ENCODE measurements at regions not wholly inside any gene's neighbourhood (a gene's known extent, or its start where the extent isn't known, plus 50 kb on each side); places are given as distances from the start of the nearest gene placed in this dataset.

GRCh38 chr1:95730986-95731385 is 497.0 kb downstream of the RWDD3 start:
- no peak overlapping the region for H3K4me3 ChIP-seq (ENCODE audit: low read depth in 1 of 3, low read length in 3 of 3)
- no peaks in the 10 kb centered on the region for H3K4me1 ChIP-seq (ENCODE audit: control insufficient read depth in 4 of 4, insufficient read depth in 4 of 4, low read length in 3 of 4)
- WGBS: 72% methylated on average over 3 of the region's 3 CpGs
- H3K9me3 ChIP-seq (ENCODE audit: control insufficient read depth in 4 of 4, low read length in 3 of 4): no peaks in the 10 kb centered on the region
- no peak overlapping the region for H3K27ac ChIP-seq (ENCODE audit: low read depth in 1 of 2, low read length in 2 of 2)
- no peaks in the 10 kb centered on the region for H3K36me3 ChIP-seq (ENCODE audit: control insufficient read depth in 4 of 4, insufficient read depth in 3 of 4, low read depth in 1 of 4, low read length in 3 of 4)
- DNase-seq (ENCODE audit: low spot score): no peak
- H3K27me3 ChIP-seq (ENCODE audit: control insufficient read depth in 4 of 4, insufficient read depth in 4 of 4, low read length in 3 of 4): no peaks in the 10 kb centered on the region
- no peak for TF ChIP-seq TAF1 (conservative IDR thresholded peaks at IDR 0.05)
- no peak for TF ChIP-seq NR2F2 (IDR thresholded peaks at IDR 0.05)
- no peak for TF ChIP-seq ZBTB33 (IDR thresholded peaks at IDR 0.05)
- TF ChIP-seq RXRA (IDR thresholded peaks at IDR 0.05): no peak
- TF ChIP-seq REST (IDR thresholded peaks at IDR 0.05): no peak
- TF ChIP-seq YY1 (IDR thresholded peaks at IDR 0.05): no peak
- no peak for TF ChIP-seq SP1 (IDR thresholded peaks at IDR 0.05)
- TF ChIP-seq JUND (IDR thresholded peaks at IDR 0.05): no peak
- TF ChIP-seq HNF4A (conservative IDR thresholded peaks at IDR 0.05): no peak
- TF ChIP-seq EGR1 (IDR thresholded peaks at IDR 0.05; ENCODE audit: low read depth in 2 of 2): no peak
- TF ChIP-seq RAD21 (IDR thresholded peaks at IDR 0.05): no peak
- no peak for TF ChIP-seq GABPA (IDR thresholded peaks at IDR 0.05 in 1 of 2, conservative IDR thresholded peaks at IDR 0.05 in 1 of 2)
- no peak for TF ChIP-seq MAX (IDR thresholded peaks at IDR 0.05)
- no peak for TF ChIP-seq CTCF (IDR thresholded peaks at IDR 0.05; ENCODE audit: low read depth, low read length, missing input control)
- TF ChIP-seq FOXA2 (IDR thresholded peaks at IDR 0.05): no peak
- TF ChIP-seq HNF4G (IDR thresholded peaks at IDR 0.05): no peak
- H3K9ac ChIP-seq (ENCODE audit: low read depth in 1 of 2, low read length in 2 of 2): no peak overlapping the region

GRCh38 chr1:95731466-95731865 is 497.5 kb downstream of the RWDD3 start:
- Histone ChIP-seq H3K36me3 (ENCODE audit: control insufficient read depth in 4 of 4, insufficient read depth in 3 of 4, low read depth in 1 of 4, low read length in 3 of 4) (no peaks in the 10 kb centered on the region), H3K9me3 (ENCODE audit: control insufficient read depth in 4 of 4, low read length in 3 of 4) (no peaks in the 10 kb centered on the region), H3K4me3 (ENCODE audit: low read depth in 1 of 3, low read length in 3 of 3) (no peak overlapping the region), H3K27me3 (ENCODE audit: control insufficient read depth in 4 of 4, insufficient read depth in 4 of 4, low read length in 3 of 4) (no peaks in the 10 kb centered on the region), H3K4me1 (ENCODE audit: control insufficient read depth in 4 of 4, insufficient read depth in 4 of 4, low read length in 3 of 4) (no peaks in the 10 kb centered on the region), H3K27ac (ENCODE audit: low read depth in 1 of 2, low read length in 2 of 2) (no peak overlapping the region), H3K9ac (ENCODE audit: low read depth in 1 of 2, low read length in 2 of 2) (no peak overlapping the region)
- no peak for DNase-seq (ENCODE audit: low spot score)
- TF ChIP-seq FOXA2 (IDR thresholded peaks at IDR 0.05): no peak
- TF ChIP-seq TAF1 (conservative IDR thresholded peaks at IDR 0.05): no peak
- no peak for TF ChIP-seq HNF4A (conservative IDR thresholded peaks at IDR 0.05)
- TF ChIP-seq MAX (IDR thresholded peaks at IDR 0.05): no peak
- TF ChIP-seq FOXA1 (IDR thresholded peaks at IDR 0.05): no peak
- no peak for TF ChIP-seq SP1 (IDR thresholded peaks at IDR 0.05)
- TF ChIP-seq EGR1 (IDR thresholded peaks at IDR 0.05; ENCODE audit: low read depth in 2 of 2): no peak
- no peak for TF ChIP-seq RXRA (IDR thresholded peaks at IDR 0.05)
- TF ChIP-seq NR2F2 (IDR thresholded peaks at IDR 0.05): no peak
- TF ChIP-seq ATF3 (IDR thresholded peaks at IDR 0.05): no peak
- no peak for TF ChIP-seq RAD21 (IDR thresholded peaks at IDR 0.05)
- TF ChIP-seq ZBTB33 (IDR thresholded peaks at IDR 0.05): no peak
- TF ChIP-seq JUND (IDR thresholded peaks at IDR 0.05): no peak
- no peak for TF ChIP-seq CTCF (IDR thresholded peaks at IDR 0.05; ENCODE audit: low read depth, low read length, missing input control)
- no peak for TF ChIP-seq HNF4G (IDR thresholded peaks at IDR 0.05)

Measured in liver (tissue), 8 donors.